Neural progenitor cell (in vitro differentiated cells): ENCODE measurements at regions not wholly inside any gene's neighbourhood (a gene's known extent, or its start where the extent isn't known, plus 50 kb on each side); places are given as distances from the start of the nearest gene placed in this dataset.

Experiments
- EZH2 ChIP-seq: fragments of 200-600 bp; sonication (generic); IDR thresholded peaks from 2 replicates; pipeline ENCODE4 v1.6.1; 2017; ENCODE audit warnings: antibody characterized with exemption, mild to moderate bottlenecking, moderate library complexity
- EZH2phosphoT487 ChIP-seq: fragments of 200-600 bp; sonication (generic); IDR thresholded peaks from 2 replicates; pipeline ENCODE4 v1.6.1; 2017; ENCODE audit warnings: antibody characterized with exemption
- TF ChIP-seq, protein P1 (sequence below): fragments of 200-600 bp; sonication (generic); IDR thresholded peaks from 2 replicates; pipeline ENCODE4 v1.5.1; 2017; ENCODE audit warnings: antibody characterized with exemption, mild to moderate bottlenecking

GRCh38 chr7:17485368-17485767, 186.9 kb downstream of the AHR start:
- TF ChIP-seq EZH2phosphoT487 (no peak), EZH2 (no peak)
- TF ChIP-seq, protein P1, sequence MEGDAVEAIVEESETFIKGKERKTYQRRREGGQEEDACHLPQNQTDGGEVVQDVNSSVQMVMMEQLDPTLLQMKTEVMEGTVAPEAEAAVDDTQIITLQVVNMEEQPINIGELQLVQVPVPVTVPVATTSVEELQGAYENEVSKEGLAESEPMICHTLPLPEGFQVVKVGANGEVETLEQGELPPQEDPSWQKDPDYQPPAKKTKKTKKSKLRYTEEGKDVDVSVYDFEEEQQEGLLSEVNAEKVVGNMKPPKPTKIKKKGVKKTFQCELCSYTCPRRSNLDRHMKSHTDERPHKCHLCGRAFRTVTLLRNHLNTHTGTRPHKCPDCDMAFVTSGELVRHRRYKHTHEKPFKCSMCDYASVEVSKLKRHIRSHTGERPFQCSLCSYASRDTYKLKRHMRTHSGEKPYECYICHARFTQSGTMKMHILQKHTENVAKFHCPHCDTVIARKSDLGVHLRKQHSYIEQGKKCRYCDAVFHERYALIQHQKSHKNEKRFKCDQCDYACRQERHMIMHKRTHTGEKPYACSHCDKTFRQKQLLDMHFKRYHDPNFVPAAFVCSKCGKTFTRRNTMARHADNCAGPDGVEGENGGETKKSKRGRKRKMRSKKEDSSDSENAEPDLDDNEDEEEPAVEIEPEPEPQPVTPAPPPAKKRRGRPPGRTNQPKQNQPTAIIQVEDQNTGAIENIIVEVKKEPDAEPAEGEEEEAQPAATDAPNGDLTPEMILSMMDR = no peak
